WTC11 (cell line): ENCODE measurements at regions not wholly inside any gene's neighbourhood (a gene's known extent, or its start where the extent isn't known, plus 50 kb on each side); places are given as distances from the start of the nearest gene placed in this dataset.
A peak's percentile ranks its signal among the peaks of the same experiment; 100 is the strongest.

ENCODE experiments used
- CREB1 ChIP-seq: sonication (generic); formaldehyde crosslinking; IDR thresholded peaks from 2 replicates; pipeline ENCODE4 v1.8.0; 2023; ENCODE audit warnings: mild to moderate bottlenecking, missing genetic modification reagents
- CREM ChIP-seq: sonication (generic); formaldehyde crosslinking; IDR thresholded peaks from 2 replicates; pipeline ENCODE4 v1.8.1; 2022; ENCODE audit warnings: mild to moderate bottlenecking, missing genetic modification reagents, moderate library complexity
- GABPB1 ChIP-seq: sonication (generic); formaldehyde crosslinking; IDR thresholded peaks from 2 replicates; pipeline ENCODE4 v1.8.1; 2023; ENCODE audit warnings: mild to moderate bottlenecking, missing genetic modification reagents
- IRF2 ChIP-seq: sonication (generic); formaldehyde crosslinking; IDR thresholded peaks from 2 replicates; pipeline ENCODE4 v1.8.0; 2022; ENCODE audit warnings: low read depth, missing genetic modification reagents, borderline replicate concordance
- JAZF1 ChIP-seq: fragments of 250-450 bp; sonication (Bioruptor Pico); IDR thresholded peaks from 2 replicates; pipeline ENCODE4 v1.9.0; 2021; ENCODE audit warnings: moderate library complexity, mild to moderate bottlenecking, inconsistent platforms
- JUN ChIP-seq: sonication (generic); formaldehyde crosslinking; IDR thresholded peaks from 2 replicates; pipeline ENCODE4 v1.8.0; 2023; ENCODE audit warnings: mild to moderate bottlenecking, missing genetic modification reagents
- ZNF263 ChIP-seq: sonication (generic); formaldehyde crosslinking; IDR thresholded peaks from 2 replicates; pipeline ENCODE4 v1.8.1; 2022; ENCODE audit warnings: low read depth, mild to moderate bottlenecking, moderate library complexity, missing genetic modification reagents
- TF ChIP-seq, protein P1 (sequence below): sonication (generic); formaldehyde crosslinking; IDR thresholded peaks from 2 replicates; pipeline ENCODE4 v1.8.1; 2023; ENCODE audit warnings: mild to moderate bottlenecking, missing genetic modification reagents, borderline replicate concordance
- TF ChIP-seq, protein P2 (sequence below): sonication (generic); formaldehyde crosslinking; IDR thresholded peaks from 2 replicates; pipeline ENCODE4 v1.8.1; 2022; ENCODE audit warnings: mild to moderate bottlenecking, missing genetic modification reagents, moderate library complexity, borderline replicate concordance
- TF ChIP-seq, protein P3 (sequence below): sonication (generic); formaldehyde crosslinking; IDR thresholded peaks from 2 replicates; pipeline ENCODE4 v1.8.1; 2023; ENCODE audit warnings: mild to moderate bottlenecking, missing genetic modification reagents, moderate library complexity
- TF ChIP-seq, protein P4 (sequence below): fragments of 200-600 bp; IDR thresholded peaks from 2 replicates; pipeline ENCODE4 v1.8.0; 2022; ENCODE audit warnings: antibody characterized with exemption

DNA sequence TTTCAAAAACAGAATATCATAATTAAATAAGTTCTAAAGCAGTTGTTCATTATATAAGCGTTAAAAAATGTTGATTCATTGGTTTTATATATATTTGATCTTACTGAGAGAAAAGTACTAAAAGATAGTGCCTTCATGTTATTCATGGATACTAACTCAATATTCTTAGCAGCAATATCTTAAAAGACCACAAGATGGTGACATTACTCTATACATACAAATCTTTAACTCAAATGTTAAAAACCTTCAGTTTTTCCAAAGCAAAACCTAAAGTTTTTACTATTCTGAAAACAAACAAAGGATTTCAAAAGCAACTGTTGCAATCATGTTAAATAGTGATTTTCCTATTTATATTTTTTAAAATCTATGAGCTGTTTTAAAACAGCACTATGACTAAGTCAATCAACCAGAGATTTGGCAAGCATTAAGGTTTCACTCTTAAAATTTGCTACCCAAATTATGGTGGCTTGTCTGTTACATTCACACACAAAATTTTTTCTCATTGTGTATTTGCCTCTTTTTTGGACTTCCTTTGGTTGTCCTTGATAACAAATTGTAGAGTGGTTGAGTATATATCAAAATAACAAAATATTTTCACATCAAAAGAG lies 50.1 kb upstream of the RERGL start:
- TF ChIP-seq CREB1, result no peak
- TF ChIP-seq IRF2 (CRISPR knock-in tag), result no peak
- TF ChIP-seq, protein P1, sequence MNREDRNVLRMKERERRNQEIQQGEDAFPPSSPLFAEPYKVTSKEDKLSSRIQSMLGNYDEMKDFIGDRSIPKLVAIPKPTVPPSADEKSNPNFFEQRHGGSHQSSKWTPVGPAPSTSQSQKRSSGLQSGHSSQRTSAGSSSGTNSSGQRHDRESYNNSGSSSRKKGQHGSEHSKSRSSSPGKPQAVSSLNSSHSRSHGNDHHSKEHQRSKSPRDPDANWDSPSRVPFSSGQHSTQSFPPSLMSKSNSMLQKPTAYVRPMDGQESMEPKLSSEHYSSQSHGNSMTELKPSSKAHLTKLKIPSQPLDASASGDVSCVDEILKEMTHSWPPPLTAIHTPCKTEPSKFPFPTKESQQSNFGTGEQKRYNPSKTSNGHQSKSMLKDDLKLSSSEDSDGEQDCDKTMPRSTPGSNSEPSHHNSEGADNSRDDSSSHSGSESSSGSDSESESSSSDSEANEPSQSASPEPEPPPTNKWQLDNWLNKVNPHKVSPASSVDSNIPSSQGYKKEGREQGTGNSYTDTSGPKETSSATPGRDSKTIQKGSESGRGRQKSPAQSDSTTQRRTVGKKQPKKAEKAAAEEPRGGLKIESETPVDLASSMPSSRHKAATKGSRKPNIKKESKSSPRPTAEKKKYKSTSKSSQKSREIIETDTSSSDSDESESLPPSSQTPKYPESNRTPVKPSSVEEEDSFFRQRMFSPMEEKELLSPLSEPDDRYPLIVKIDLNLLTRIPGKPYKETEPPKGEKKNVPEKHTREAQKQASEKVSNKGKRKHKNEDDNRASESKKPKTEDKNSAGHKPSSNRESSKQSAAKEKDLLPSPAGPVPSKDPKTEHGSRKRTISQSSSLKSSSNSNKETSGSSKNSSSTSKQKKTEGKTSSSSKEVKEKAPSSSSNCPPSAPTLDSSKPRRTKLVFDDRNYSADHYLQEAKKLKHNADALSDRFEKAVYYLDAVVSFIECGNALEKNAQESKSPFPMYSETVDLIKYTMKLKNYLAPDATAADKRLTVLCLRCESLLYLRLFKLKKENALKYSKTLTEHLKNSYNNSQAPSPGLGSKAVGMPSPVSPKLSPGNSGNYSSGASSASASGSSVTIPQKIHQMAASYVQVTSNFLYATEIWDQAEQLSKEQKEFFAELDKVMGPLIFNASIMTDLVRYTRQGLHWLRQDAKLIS, result no peak
- no peak for TF ChIP-seq GABPB1 (CRISPR knock-in tag)
- TF ChIP-seq, protein P2, sequence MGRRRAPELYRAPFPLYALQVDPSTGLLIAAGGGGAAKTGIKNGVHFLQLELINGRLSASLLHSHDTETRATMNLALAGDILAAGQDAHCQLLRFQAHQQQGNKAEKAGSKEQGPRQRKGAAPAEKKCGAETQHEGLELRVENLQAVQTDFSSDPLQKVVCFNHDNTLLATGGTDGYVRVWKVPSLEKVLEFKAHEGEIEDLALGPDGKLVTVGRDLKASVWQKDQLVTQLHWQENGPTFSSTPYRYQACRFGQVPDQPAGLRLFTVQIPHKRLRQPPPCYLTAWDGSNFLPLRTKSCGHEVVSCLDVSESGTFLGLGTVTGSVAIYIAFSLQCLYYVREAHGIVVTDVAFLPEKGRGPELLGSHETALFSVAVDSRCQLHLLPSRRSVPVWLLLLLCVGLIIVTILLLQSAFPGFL, result no peak
- TF ChIP-seq, protein P3, sequence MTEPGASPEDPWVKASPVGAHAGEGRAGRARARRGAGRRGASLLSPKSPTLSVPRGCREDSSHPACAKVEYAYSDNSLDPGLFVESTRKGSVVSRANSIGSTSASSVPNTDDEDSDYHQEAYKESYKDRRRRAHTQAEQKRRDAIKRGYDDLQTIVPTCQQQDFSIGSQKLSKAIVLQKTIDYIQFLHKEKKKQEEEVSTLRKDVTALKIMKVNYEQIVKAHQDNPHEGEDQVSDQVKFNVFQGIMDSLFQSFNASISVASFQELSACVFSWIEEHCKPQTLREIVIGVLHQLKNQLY (CRISPR knock-in tag), result no peak
- TF ChIP-seq CREM (CRISPR knock-in tag), result no peak
- TF ChIP-seq, protein P4, sequence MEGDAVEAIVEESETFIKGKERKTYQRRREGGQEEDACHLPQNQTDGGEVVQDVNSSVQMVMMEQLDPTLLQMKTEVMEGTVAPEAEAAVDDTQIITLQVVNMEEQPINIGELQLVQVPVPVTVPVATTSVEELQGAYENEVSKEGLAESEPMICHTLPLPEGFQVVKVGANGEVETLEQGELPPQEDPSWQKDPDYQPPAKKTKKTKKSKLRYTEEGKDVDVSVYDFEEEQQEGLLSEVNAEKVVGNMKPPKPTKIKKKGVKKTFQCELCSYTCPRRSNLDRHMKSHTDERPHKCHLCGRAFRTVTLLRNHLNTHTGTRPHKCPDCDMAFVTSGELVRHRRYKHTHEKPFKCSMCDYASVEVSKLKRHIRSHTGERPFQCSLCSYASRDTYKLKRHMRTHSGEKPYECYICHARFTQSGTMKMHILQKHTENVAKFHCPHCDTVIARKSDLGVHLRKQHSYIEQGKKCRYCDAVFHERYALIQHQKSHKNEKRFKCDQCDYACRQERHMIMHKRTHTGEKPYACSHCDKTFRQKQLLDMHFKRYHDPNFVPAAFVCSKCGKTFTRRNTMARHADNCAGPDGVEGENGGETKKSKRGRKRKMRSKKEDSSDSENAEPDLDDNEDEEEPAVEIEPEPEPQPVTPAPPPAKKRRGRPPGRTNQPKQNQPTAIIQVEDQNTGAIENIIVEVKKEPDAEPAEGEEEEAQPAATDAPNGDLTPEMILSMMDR, result peak; percentile 50
- no peak for TF ChIP-seq JUN (CRISPR knock-in tag)
- no peak for TF ChIP-seq JAZF1 (CRISPR knock-in tag)
- TF ChIP-seq ZNF263 (CRISPR knock-in tag), result no peak
